Skeletal muscle tissue (tissue), 3 donors: ENCODE measurements at regions not wholly inside any gene's neighbourhood (a gene's known extent, or its start where the extent isn't known, plus 50 kb on each side); places are given as distances from the start of the nearest gene placed in this dataset.
A peak's percentile ranks its signal among the peaks of the same experiment; 100 is the strongest.

Source experiments
- H3K27ac ChIP-seq: one replicate; pipeline ENCODE4 v1.7.0; 2013; ENCODE audit warnings: mild to moderate bottlenecking, low read depth, low read length, inconsistent platforms
- H3K27me3 ChIP-seq, 3 donors: one replicate each; pipeline ENCODE4 v1.7.0; 2013; ENCODE audit warnings: low read length in 3 of 3; ENCODE audit not compliant: control insufficient read depth in 3 of 3, insufficient read depth in 3 of 3
- H3K36me3 ChIP-seq, 3 donors: one replicate each; pipeline ENCODE4 v1.7.0; 2013; ENCODE audit warnings: low read length in 3 of 3; ENCODE audit not compliant: control insufficient read depth in 3 of 3, insufficient read depth in 3 of 3
- H3K4me1 ChIP-seq, 3 donors: one replicate each; pipeline ENCODE4 v1.7.0; 2013; ENCODE audit warnings: low read length in 3 of 3, mild to moderate bottlenecking in 3 of 3; ENCODE audit not compliant: control insufficient read depth in 3 of 3, insufficient read depth in 3 of 3
- H3K4me3 ChIP-seq, 3 donors: one replicate each; pipeline ENCODE4 v1.7.0; 2013; ENCODE audit warnings: low read length in 3 of 3
- H3K9ac ChIP-seq, 3 donors: one replicate each; pipeline ENCODE4 v1.7.0; 2013; ENCODE audit warnings: low read length in 3 of 3, mild to moderate bottlenecking in 3 of 3, moderate library complexity in 2 of 3, low read depth in 1 of 3
- H3K9me3 ChIP-seq, 3 donors: one replicate each; pipeline ENCODE4 v1.7.0; 2013; ENCODE audit warnings: low read length in 3 of 3; ENCODE audit not compliant: control insufficient read depth in 3 of 3
- donor health status: Osteomylitis.

- H3K9ac ChIP-seq: no peak overlapping the region
- H3K27me3 ChIP-seq: no peaks in the 10 kb centered on the region
- H3K4me3 ChIP-seq: no peak overlapping the region
- H3K9me3 ChIP-seq: peaks cover 0 to 4% (median 0%) of the 10 kb centered on the region in 3 donors
- peaks cover 14 to 19% (median 17%) of the 10 kb centered on the region in 3 donors for H3K4me1 ChIP-seq
- no peaks in the 10 kb centered on the region for H3K36me3 ChIP-seq
- peak overlapping the region; percentile 39 for H3K27ac ChIP-seq
These were observed 52.8 kb downstream of the FAM43A start for GRCh38 chr3:194738254-194739093.

DNA sequence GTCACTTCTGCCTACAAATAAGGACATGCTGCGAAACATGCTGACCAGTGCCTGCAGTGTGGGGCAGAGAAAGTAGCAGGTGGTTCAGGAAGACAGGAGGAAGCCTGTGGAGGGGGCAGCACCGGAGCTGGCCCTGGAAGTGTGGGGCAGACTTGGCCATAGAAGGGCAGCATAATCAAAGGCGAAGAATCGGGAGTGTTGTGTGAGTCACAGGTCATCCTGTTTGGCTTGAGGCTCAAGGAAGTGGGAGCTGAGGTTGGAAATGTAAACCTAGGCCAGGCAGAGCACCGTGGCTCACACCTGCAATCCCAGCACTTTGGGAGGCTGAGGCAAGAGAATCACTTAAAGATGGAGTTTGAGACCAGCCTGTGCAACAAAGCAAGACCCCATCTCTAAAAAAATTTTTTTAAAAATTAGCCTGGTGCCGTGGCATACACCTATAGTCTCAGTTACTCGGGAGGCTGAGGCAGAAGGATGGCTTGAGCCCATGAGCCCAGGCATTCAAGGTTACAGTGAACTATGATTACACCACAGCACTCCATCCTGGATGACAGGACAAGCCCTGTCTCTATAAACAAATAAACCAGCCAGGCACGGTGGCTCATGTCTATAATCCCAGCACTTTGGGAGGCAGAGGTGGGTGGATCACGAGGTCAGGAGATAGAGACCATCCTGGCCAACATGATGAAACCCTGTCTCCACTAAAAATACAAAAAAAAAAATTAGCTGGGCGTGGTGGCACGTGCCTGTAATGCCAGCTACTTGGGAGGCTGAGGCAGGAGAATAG is 54.0 kb downstream of the FAM43A start:
- peaks cover 0 to 4% (median 0%) of the 10 kb centered on the region in 3 donors for H3K9me3 ChIP-seq
- H3K27ac ChIP-seq: no peak overlapping the region
- H3K36me3 ChIP-seq: no peaks in the 10 kb centered on the region
- no peak overlapping the region for H3K9ac ChIP-seq
- H3K4me1 ChIP-seq: peaks cover 14 to 19% (median 17%) of the 10 kb centered on the region in 3 donors
- H3K27me3 ChIP-seq: no peaks in the 10 kb centered on the region
- no peak overlapping the region for H3K4me3 ChIP-seq

DNA sequence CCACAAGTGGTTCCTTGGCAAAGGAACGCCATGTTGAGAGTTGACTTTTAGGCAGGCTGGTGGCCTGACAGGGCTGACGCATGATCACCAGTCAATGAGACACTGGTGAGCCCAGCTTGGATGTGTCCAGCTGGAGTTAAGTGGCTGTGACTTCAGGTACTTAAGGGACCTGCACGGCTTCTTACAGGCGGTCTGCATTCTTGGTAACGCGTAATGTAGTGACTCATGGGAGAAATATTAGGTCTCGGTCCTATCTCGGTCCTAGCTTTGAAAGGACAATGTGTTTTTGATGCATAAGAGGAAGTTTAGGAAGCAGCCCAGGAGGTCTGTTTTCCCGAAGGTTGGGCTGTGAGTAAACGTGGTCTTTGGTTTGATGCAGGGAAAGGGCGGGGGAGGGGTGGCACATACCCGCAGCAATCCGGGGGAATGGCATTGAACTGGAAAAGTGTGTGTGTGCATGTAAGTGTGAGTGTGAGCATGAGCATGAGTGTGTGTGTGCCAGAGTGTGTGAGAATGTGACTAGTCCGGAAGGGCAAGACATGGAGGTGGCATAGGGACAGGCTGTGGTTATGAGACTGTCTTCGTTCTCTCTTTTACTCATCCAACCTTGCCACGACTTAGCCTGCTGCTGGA is 55.3 kb downstream of the FAM43A start:
- no peaks in the 10 kb centered on the region for H3K36me3 ChIP-seq
- no peak overlapping the region for H3K27ac ChIP-seq
- no peaks in the 10 kb centered on the region for H3K27me3 ChIP-seq
- peaks cover 14 to 19% (median 17%) of the 10 kb centered on the region in 3 donors for H3K4me1 ChIP-seq
- no peaks in the 10 kb centered on the region for H3K9me3 ChIP-seq
- H3K9ac ChIP-seq: no peak overlapping the region
- H3K4me3 ChIP-seq: no peak overlapping the region

DNA sequence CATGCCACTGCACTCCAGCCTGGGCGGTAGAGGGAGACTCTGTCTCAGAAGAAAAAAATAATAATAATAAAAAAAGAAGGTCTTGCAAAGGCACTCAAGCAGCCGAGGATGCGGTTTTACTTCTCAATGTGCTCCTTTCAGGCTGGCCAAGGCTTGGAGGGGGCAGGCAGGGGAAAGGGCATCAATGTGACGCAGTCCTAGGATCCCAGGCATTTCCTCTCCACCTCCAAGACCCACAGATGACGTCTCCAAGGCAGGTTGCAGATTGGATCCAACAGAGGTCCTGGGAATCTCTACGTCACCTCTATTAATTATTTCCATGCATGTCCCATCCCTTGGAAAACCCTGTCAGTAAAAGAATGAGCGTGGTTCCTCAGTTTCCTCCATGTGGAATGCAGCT is 56.2 kb downstream of the FAM43A start:
- H3K4me3 ChIP-seq: no peak overlapping the region
- H3K9me3 ChIP-seq: no peaks in the 10 kb centered on the region
- no peak overlapping the region for H3K9ac ChIP-seq
- no peak overlapping the region for H3K27ac ChIP-seq
- no peaks in the 10 kb centered on the region for H3K36me3 ChIP-seq
- peaks cover 14 to 19% (median 17%) of the 10 kb centered on the region in 3 donors for H3K4me1 ChIP-seq
- H3K27me3 ChIP-seq: no peaks in the 10 kb centered on the region

GRCh38 chr3:194744826-194745225 is 59.1 kb downstream of the FAM43A start:
- Histone ChIP-seq H3K27ac (no peak overlapping the region), H3K4me1 (peaks cover 0 to 2% (median 0%) of the 10 kb centered on the region in 3 donors), H3K9ac (no peak overlapping the region), H3K36me3 (no peaks in the 10 kb centered on the region), H3K4me3 (no peak overlapping the region), H3K9me3 (no peaks in the 10 kb centered on the region), H3K27me3 (peaks cover 0 to 4% (median 0%) of the 10 kb centered on the region in 3 donors)

- H3K27ac ChIP-seq: no peak overlapping the region
- no peak overlapping the region for H3K9ac ChIP-seq
- no peaks in the 10 kb centered on the region for H3K36me3 ChIP-seq
- peaks cover 0 to 4% (median 0%) of the 10 kb centered on the region in 3 donors for H3K27me3 ChIP-seq
- H3K9me3 ChIP-seq: no peaks in the 10 kb centered on the region
- H3K4me1 ChIP-seq: peaks cover 0 to 8% (median 4%) of the 10 kb centered on the region in 3 donors
- no peak overlapping the region for H3K4me3 ChIP-seq
These were observed 59.9 kb downstream of the FAM43A start for GRCh38 chr3:194745422-194746184.

- Histone ChIP-seq H3K27ac (no peak overlapping the region), H3K36me3 (no peaks in the 10 kb centered on the region), H3K9ac (no peak overlapping the region), H3K4me1 (peaks cover 0 to 8% (median 4%) of the 10 kb centered on the region in 3 donors), H3K9me3 (no peaks in the 10 kb centered on the region), H3K4me3 (no peak overlapping the region), H3K27me3 (peaks cover 0 to 4% (median 0%) of the 10 kb centered on the region in 3 donors)
These were observed 62.5 kb downstream of the FAM43A start for GRCh38 chr3:194748225-194748624.

GRCh38 chr3:194749631-194750490 is 64.2 kb downstream of the FAM43A start:
- Histone ChIP-seq H3K4me1 (peaks cover 0 to 8% (median 4%) of the 10 kb centered on the region in 3 donors), H3K27ac (no peak overlapping the region), H3K27me3 (peaks cover 0 to 4% (median 0%) of the 10 kb centered on the region in 3 donors), H3K36me3 (no peaks in the 10 kb centered on the region), H3K4me3 (no peak overlapping the region), H3K9ac (no peak overlapping the region), H3K9me3 (no peaks in the 10 kb centered on the region)

DNA sequence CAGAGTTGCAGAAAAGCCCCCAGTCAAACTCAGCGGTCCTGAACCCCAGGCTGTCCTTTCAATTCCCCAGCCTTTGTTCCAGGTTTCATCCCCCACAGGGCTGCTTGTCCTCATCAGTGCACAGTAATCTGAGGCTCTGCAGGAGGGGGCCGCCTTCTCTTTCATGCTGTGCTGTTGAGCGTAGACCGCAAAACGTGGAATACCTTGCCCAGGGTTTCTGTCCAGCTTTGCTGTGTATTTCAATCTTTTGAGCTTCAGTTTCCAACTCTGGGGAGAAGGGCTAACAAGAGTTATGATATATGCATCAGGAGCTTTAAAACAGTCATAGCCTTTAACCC is 64.8 kb downstream of the FAM43A start:
- Histone ChIP-seq H3K36me3 (no peaks in the 10 kb centered on the region), H3K4me3 (no peak overlapping the region), H3K4me1 (peaks cover 0 to 8% (median 4%) of the 10 kb centered on the region in 3 donors), H3K27ac (no peak overlapping the region), H3K9ac (no peak overlapping the region), H3K9me3 (no peaks in the 10 kb centered on the region), H3K27me3 (peaks cover 0 to 4% (median 0%) of the 10 kb centered on the region in 3 donors)
